Activated T-cell treated with anti-CD3 and anti-CD28 coated beads, Interleukin-2, amount 50 U/mL, for 4 hours (primary cell): ENCODE measurements at regions not wholly inside any gene's neighbourhood (a gene's known extent, or its start where the extent isn't known, plus 50 kb on each side); places are given as distances from the start of the nearest gene placed in this dataset.
A peak's percentile ranks its signal among the peaks of the same experiment; 100 is the strongest.
"Not testable (repeated sequence)": the region's sequence is repeated elsewhere in the genome, so short reads cannot be mapped to it uniquely, and the experiment has no call there.

ENCODE experiments used
- ATAC-seq, 2 donors: fragments of 200-7000 bp; cut with Tn5 transposase; one replicate each; pipeline ENCODE4 v1.10.0; 2021
- DNase-seq: peaks from one replicate; pipeline ENCODE4 v3.0.0-alpha.2; 2020
- H3K27me3 Mint-ChIP-seq: one replicate; pipeline ENCODE4 v1.8.0; 2021; ENCODE audit warnings: low read depth, mixed read lengths
- H3K36me3 Mint-ChIP-seq: one replicate; pipeline ENCODE4 v1.8.0; 2022; ENCODE audit warnings: mixed read lengths; ENCODE audit not compliant: insufficient read depth
- H3K4me1 Mint-ChIP-seq: one replicate; pipeline ENCODE4 v1.8.0; 2021; ENCODE audit warnings: low read depth, mixed read lengths
- H3K4me3 Mint-ChIP-seq: one replicate; pipeline ENCODE4 v1.8.0; 2021; ENCODE audit warnings: mild to moderate bottlenecking, moderate library complexity, mixed read lengths
- H3K9me3 Mint-ChIP-seq: one replicate; pipeline ENCODE4 v1.8.0; 2021; ENCODE audit warnings: mixed read lengths

GRCh38 chr6:27553123-27553904 is 80.4 kb upstream of the ZNF184 start:
- Mint-ChIP-seq H3K4me3 (no peak overlapping the region), H3K4me1 (peaks cover 4% of the 10 kb centered on the region), H3K9me3 (no peaks in the 10 kb centered on the region), H3K36me3 (peaks cover 2% of the 10 kb centered on the region), H3K27me3 (peaks cover 82% of the 10 kb centered on the region)
- ATAC-seq (peak; percentile 63 to 74), DNase-seq (no peak)

- Mint-ChIP-seq H3K36me3 (peaks cover 2% of the 10 kb centered on the region), H3K9me3 (peaks cover 3% of the 10 kb centered on the region), H3K4me1 (peaks cover 2% of the 10 kb centered on the region)
These were observed 78.7 kb upstream of the ZNF184 start for GRCh38 chr6:27551607-27552006.

GRCh38 chr6:27550692-27551091 is 77.8 kb upstream of the ZNF184 start:
- Mint-ChIP-seq H3K9me3 (peaks cover 5% of the 10 kb centered on the region), H3K4me3 (no peak overlapping the region), H3K27me3 (peaks cover 85% of the 10 kb centered on the region), H3K36me3 (peaks cover 2% of the 10 kb centered on the region), H3K4me1 (peaks cover 2% of the 10 kb centered on the region)
- no peak for ATAC-seq
- no peak for DNase-seq

More at GRCh38 chr6:27551607-27552006, 78.7 kb upstream of the ZNF184 start:
- ATAC-seq (no peak), DNase-seq (no peak)
- H3K27me3 Mint-ChIP-seq = peaks cover 82% of the 10 kb centered on the region
- no peak overlapping the region for H3K4me3 Mint-ChIP-seq

GRCh38 chr6:27549241-27549598 is 76.3 kb upstream of the ZNF184 start:
- peaks cover 12% of the 10 kb centered on the region for H3K9me3 Mint-ChIP-seq
- ATAC-seq = not testable (repeated sequence)

GRCh38 chr6:27547157-27548075 is 74.5 kb upstream of the ZNF184 start:
- DNase-seq = no peak
- Mint-ChIP-seq H3K9me3 (peaks cover 12% of the 10 kb centered on the region), H3K36me3 (no peaks in the 10 kb centered on the region), H3K4me1 (peaks cover 7% of the 10 kb centered on the region), H3K4me3 (no peak overlapping the region), H3K27me3 (peaks cover 87% of the 10 kb centered on the region)
- ATAC-seq = no peak

More at GRCh38 chr6:27549241-27549598, 76.3 kb upstream of the ZNF184 start:
- not testable (repeated sequence) for H3K4me3 Mint-ChIP-seq, H3K36me3 Mint-ChIP-seq, DNase-seq, H3K4me1 Mint-ChIP-seq
- peaks cover 91% of the 10 kb centered on the region for H3K27me3 Mint-ChIP-seq

GRCh38 chr6:27546522-27546921 is 73.6 kb upstream of the ZNF184 start:
- Mint-ChIP-seq H3K4me3 (no peak overlapping the region), H3K9me3 (peaks cover 12% of the 10 kb centered on the region), H3K27me3 (peaks cover 88% of the 10 kb centered on the region), H3K4me1 (peaks cover 7% of the 10 kb centered on the region), H3K36me3 (no peaks in the 10 kb centered on the region)
- DNase-seq = no peak
- ATAC-seq = no peak

GRCh38 chr6:27545271-27546046 is 72.6 kb upstream of the ZNF184 start:
- peaks cover 7% of the 10 kb centered on the region for H3K4me1 Mint-ChIP-seq
- no peak for DNase-seq
- H3K36me3 Mint-ChIP-seq = no peaks in the 10 kb centered on the region
- H3K9me3 Mint-ChIP-seq = peaks cover 12% of the 10 kb centered on the region
- H3K4me3 Mint-ChIP-seq = peak overlapping the region; percentile 37
- peaks cover 90% of the 10 kb centered on the region for H3K27me3 Mint-ChIP-seq
- ATAC-seq = no peak

GRCh38 chr6:27544612-27545260 is 71.8 kb upstream of the ZNF184 start:
- peaks cover 7% of the 10 kb centered on the region for H3K4me1 Mint-ChIP-seq
- DNase-seq (no peak), ATAC-seq (no peak)
- peaks cover 89% of the 10 kb centered on the region for H3K27me3 Mint-ChIP-seq
- H3K4me3 Mint-ChIP-seq = no peak overlapping the region
- no peaks in the 10 kb centered on the region for H3K36me3 Mint-ChIP-seq
- peaks cover 12% of the 10 kb centered on the region for H3K9me3 Mint-ChIP-seq

- Mint-ChIP-seq H3K27me3 (peaks cover 89% of the 10 kb centered on the region), H3K9me3 (peaks cover 12% of the 10 kb centered on the region)
- H3K36me3 Mint-ChIP-seq, DNase-seq, H3K4me3 Mint-ChIP-seq, H3K4me1 Mint-ChIP-seq, ATAC-seq: not testable (repeated sequence)
These were observed 71.2 kb upstream of the ZNF184 start for GRCh38 chr6:27544135-27544534.

GRCh38 chr6:27542485-27542884 is 69.6 kb upstream of the ZNF184 start:
- Mint-ChIP-seq H3K36me3 (no peaks in the 10 kb centered on the region), H3K9me3 (peaks cover 12% of the 10 kb centered on the region), H3K27me3 (peaks cover 85% of the 10 kb centered on the region), H3K4me1 (peaks cover 7% of the 10 kb centered on the region), H3K4me3 (no peak overlapping the region)
- ATAC-seq (no peak), DNase-seq (no peak)

- ATAC-seq = no peak
- Mint-ChIP-seq H3K4me1 (peaks cover 7% of the 10 kb centered on the region), H3K27me3 (peaks cover 85% of the 10 kb centered on the region), H3K9me3 (peaks cover 12% of the 10 kb centered on the region), H3K36me3 (no peaks in the 10 kb centered on the region), H3K4me3 (no peak overlapping the region)
- no peak for DNase-seq
These were observed 69.0 kb upstream of the ZNF184 start for GRCh38 chr6:27541933-27542297.

GRCh38 chr6:27541212-27541932 is 68.5 kb upstream of the ZNF184 start:
- H3K4me1 Mint-ChIP-seq = peaks cover 7% of the 10 kb centered on the region

GRCh38 chr6:27539551-27539950 is 66.6 kb upstream of the ZNF184 start:
- H3K4me3 Mint-ChIP-seq = no peak overlapping the region

More at GRCh38 chr6:27541212-27541932, 68.5 kb upstream of the ZNF184 start:
- H3K36me3 Mint-ChIP-seq = no peaks in the 10 kb centered on the region
- H3K27me3 Mint-ChIP-seq = peaks cover 83% of the 10 kb centered on the region
- DNase-seq = no peak
- H3K9me3 Mint-ChIP-seq = peaks cover 7% of the 10 kb centered on the region
- no peak for ATAC-seq
- no peak overlapping the region for H3K4me3 Mint-ChIP-seq

More at GRCh38 chr6:27539551-27539950, 66.6 kb upstream of the ZNF184 start:
- Mint-ChIP-seq H3K36me3 (no peaks in the 10 kb centered on the region), H3K4me1 (no peaks in the 10 kb centered on the region), H3K27me3 (peaks cover 71% of the 10 kb centered on the region), H3K9me3 (no peaks in the 10 kb centered on the region)
- ATAC-seq (no peak), DNase-seq (no peak)
